Esophagus muscularis mucosa (tissue), 4 donors: ENCODE measurements at regions not wholly inside any gene's neighbourhood (a gene's known extent, or its start where the extent isn't known, plus 50 kb on each side); places are given as distances from the start of the nearest gene placed in this dataset.

Experiments used
- DNase-seq: peaks from one replicate; pipeline ENCODE4 v3.0.0-alpha.2; 2017; ENCODE audit errors: extremely low spot score
- H3K27ac ChIP-seq, 4 donors: fragments of 200-600 bp; sonication (generic); replicated peaks in 1 of 4; 1 replicate in 3 of 4; 2 replicates in 1 of 4; pipeline ENCODE4 v1.5.1; 2016 to 2019; ENCODE audit warnings: mild to moderate bottlenecking in 1 of 4
- H3K27me3 ChIP-seq, 4 donors: fragments of 200-600 bp; sonication (generic); one replicate each; pipeline versions ENCODE4 v1.5.1 to v1.6.0; 2016 to 2019
- H3K36me3 ChIP-seq, 4 donors: fragments of 200-600 bp; sonication (generic); one replicate each; pipeline ENCODE4 v1.5.1; 2016 to 2019
- H3K4me1 ChIP-seq, 4 donors: fragments of 200-600 bp; sonication (generic); one replicate each; pipeline ENCODE4 v1.5.1; 2016 to 2019
- H3K4me3 ChIP-seq, 4 donors: fragments of 200-600 bp; sonication (generic); 1 replicate in 2 of 4; 2 replicates in 2 of 4; pipeline ENCODE4 v1.5.1; 2016 to 2019; ENCODE audit warnings: mild to moderate bottlenecking in 4 of 4, moderate library complexity in 1 of 4
- H3K9me3 ChIP-seq, 4 donors: fragments of 200-600 bp; sonication (generic); 1 replicate in 3 of 4; 2 replicates in 1 of 4; pipeline ENCODE4 v1.5.1; 2016 to 2019
- EP300 ChIP-seq: sonication (generic); formaldehyde crosslinking; IDR thresholded peaks from one replicate; pipeline ENCODE4 v1.6.1; 2017; ENCODE audit warnings: antibody characterized with exemption
- POLR2A ChIP-seq: fragments of 450-650 bp; IDR thresholded peaks from one replicate; pipeline ENCODE4 v1.6.1; 2017; ENCODE audit warnings: antibody characterized with exemption, moderate library complexity, mild to moderate bottlenecking, low read depth
- POLR2AphosphoS5 ChIP-seq, 2 donors: sonication (generic); formaldehyde crosslinking; IDR thresholded peaks; one replicate each; pipeline ENCODE4 v1.6.1; 2017; ENCODE audit warnings: antibody characterized with exemption in 2 of 2
- WGBS: methylation state at CpG from one replicate; pipeline ENCODE4 v1.1.5; 2018; 5-methylcytosine and 5-hydroxymethylcytosine counted together
- intact Hi-C: fragments of 100-400 bp; cut with DNase I; formaldehyde crosslinking; loops from one replicate; pipeline ENCODE4 v1.15.1; 2023
- TF ChIP-seq, protein P1 (sequence below), 3 experiments: fragments of 200-600 bp in 2 of 3; fragments of 450-650 bp in 1 of 3; sonication (generic) in 2 of 3; IDR thresholded peaks; one replicate each; pipeline ENCODE4 v1.5.1; 2017 to 2019; ENCODE audit warnings: antibody characterized with exemption in 3 of 3, mild to moderate bottlenecking in 2 of 3, moderate library complexity in 1 of 3

DNA sequence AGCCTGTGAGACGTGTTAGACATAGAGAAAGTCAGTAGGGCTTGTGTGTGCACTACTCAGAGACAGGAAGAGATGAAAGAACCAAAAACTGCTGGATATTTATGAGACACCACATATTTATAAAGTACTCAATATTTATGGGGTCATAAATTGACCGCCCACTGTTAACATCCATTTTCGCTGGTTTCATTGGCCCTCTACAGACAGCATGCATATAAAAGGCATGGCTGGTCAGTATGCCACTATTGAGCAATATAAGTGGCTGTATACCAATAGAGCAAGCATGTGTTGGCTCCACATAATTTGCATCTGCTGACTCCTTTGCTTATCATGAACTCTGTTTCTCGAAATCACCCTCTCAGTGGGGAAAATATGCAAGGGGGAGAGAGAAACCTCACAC lies 110.3 kb upstream of the BTN3A2 start:
- no peak for DNase-seq
- 89% methylated on average over 4 of the region's 4 CpGs for WGBS
- H3K36me3 ChIP-seq = no peaks in the 10 kb centered on the region
- H3K27me3 ChIP-seq = peaks cover 5 to 84% (median 36%) of the 10 kb centered on the region in 4 donors
- no peak overlapping the region for H3K4me3 ChIP-seq
- H3K4me1 ChIP-seq = peaks cover 0 to 16% (median 11%) of the 10 kb centered on the region in 4 donors
- intact Hi-C loops = no loop called here
- H3K27ac ChIP-seq = no peak overlapping the region
- H3K9me3 ChIP-seq = no peaks in the 10 kb centered on the region
- TF ChIP-seq, protein P1, sequence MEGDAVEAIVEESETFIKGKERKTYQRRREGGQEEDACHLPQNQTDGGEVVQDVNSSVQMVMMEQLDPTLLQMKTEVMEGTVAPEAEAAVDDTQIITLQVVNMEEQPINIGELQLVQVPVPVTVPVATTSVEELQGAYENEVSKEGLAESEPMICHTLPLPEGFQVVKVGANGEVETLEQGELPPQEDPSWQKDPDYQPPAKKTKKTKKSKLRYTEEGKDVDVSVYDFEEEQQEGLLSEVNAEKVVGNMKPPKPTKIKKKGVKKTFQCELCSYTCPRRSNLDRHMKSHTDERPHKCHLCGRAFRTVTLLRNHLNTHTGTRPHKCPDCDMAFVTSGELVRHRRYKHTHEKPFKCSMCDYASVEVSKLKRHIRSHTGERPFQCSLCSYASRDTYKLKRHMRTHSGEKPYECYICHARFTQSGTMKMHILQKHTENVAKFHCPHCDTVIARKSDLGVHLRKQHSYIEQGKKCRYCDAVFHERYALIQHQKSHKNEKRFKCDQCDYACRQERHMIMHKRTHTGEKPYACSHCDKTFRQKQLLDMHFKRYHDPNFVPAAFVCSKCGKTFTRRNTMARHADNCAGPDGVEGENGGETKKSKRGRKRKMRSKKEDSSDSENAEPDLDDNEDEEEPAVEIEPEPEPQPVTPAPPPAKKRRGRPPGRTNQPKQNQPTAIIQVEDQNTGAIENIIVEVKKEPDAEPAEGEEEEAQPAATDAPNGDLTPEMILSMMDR (IDR thresholded peaks at IDR 0.05) = no peak
- TF ChIP-seq EP300 (no peak), POLR2A (no peak), POLR2AphosphoS5 (IDR thresholded peaks at IDR 0.05) (no peak)

DNA sequence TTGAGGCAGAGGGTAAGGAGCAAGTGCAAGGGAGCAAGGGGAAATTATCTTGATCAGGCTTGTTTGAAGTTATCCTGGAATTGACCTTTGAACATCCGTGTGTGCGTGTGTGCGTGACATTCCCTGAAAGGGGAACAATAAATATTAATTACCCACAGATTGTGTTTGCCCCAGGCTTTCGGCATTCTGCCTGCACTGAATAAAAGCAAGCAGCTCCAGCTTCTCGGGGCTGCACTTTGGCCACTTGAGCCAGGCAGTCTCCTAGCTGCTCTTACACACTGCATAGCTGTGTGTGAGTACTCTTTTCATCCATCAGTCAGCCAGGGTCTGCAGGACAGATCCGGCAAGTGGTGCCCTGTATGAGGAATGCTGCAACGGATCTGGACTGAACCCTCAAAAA lies 107.7 kb upstream of the BTN3A2 start:
- Histone ChIP-seq H3K9me3 (no peaks in the 10 kb centered on the region), H3K27me3 (peaks cover 0 to 68% (median 13%) of the 10 kb centered on the region in 4 donors), H3K4me1 (no peaks in the 10 kb centered on the region), H3K27ac (no peak overlapping the region), H3K36me3 (no peaks in the 10 kb centered on the region), H3K4me3 (no peak overlapping the region)
- WGBS = 74% methylated on average over 6 of the region's 7 CpGs
- TF ChIP-seq POLR2AphosphoS5 (IDR thresholded peaks at IDR 0.05) = no peak
- DNase-seq = no peak
- intact Hi-C loops = no loop called here

GRCh38 chr6:26258212-26258977 lies 106.6 kb upstream of the BTN3A2 start:
- intact Hi-C loops = no loop called here
- Histone ChIP-seq H3K36me3 (no peaks in the 10 kb centered on the region), H3K4me1 (no peaks in the 10 kb centered on the region), H3K9me3 (no peaks in the 10 kb centered on the region), H3K27me3 (peaks cover 0 to 57% (median 2%) of the 10 kb centered on the region in 4 donors), H3K27ac (no peak overlapping the region), H3K4me3 (no peak overlapping the region)
- DNase-seq = no peak
- 93% methylated on average over 5 of the region's 5 CpGs for WGBS
- TF ChIP-seq POLR2AphosphoS5 (IDR thresholded peaks at IDR 0.05) = no peak
- TF ChIP-seq POLR2A = no peak
- TF ChIP-seq EP300 = no peak
- TF ChIP-seq, protein P1 (IDR thresholded peaks at IDR 0.05) = no peak

DNA sequence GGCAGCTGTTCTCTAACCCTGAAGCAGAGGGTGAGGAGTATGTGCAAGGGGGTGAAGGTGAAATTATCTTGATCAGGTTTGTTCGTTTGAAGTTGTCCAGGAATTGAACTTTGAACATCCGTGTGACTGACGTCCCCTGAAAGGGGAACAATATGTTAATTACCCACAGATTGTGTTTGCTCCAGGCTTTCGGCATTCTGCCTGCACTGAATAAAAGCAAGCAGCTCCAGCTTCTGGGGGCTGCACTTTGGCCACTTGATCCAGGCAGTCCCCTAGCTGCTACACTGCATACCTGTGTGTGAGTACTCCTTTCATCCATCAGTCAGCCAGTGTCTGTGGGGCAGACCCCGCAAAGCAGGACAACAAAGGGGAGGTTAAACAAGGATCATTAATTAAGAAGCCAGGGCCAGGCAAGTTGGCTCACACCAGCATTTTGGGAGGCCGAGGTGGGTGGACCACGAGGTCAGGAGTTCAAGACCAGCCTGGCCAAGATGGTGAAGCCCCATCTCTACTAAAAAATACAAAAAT lies 104.8 kb upstream of the BTN3A2 start:
- TF ChIP-seq EP300 (no peak), POLR2AphosphoS5 (IDR thresholded peaks at IDR 0.05) (no peak), POLR2A (no peak)
- TF ChIP-seq, protein P1 (IDR thresholded peaks at IDR 0.05) = no peak

DNA sequence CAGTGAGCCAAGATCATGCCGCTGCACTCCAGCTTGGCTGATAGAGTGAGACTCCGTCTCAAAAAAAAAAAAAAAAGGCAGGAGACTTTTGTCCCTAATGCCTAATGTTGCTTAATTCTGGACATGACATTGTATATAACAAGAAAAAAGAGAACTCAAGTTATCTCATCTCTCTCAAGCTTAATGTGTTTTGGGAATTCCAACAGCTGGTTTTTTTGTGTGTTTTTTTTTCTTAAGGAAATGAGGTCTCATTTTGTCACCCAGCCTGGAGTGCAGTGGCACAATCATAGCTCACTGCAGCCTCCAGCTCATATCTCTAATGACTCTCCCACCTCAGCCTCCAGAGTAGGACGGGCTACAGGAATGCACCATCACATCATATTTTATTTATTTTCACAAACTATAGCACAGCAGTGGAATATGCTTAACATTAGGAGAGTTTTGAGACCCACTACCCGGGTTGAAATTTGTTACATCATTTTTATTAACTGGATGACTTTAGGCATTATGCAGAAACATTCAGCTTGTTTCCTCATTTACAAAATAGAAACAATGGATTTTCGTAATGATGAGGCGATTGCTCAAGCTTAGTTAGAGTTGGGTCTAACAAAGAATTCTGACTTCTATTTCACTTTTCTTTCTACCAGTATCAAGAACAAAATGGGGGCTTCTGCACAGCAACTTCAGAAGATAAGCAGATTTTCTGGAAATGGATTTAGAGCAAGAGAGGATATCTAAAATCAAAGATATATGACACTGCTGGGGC lies 104.1 kb upstream of the BTN3A2 start:
- Histone ChIP-seq H3K36me3 (no peaks in the 10 kb centered on the region), H3K9me3 (no peaks in the 10 kb centered on the region), H3K27ac (no peak overlapping the region), H3K4me3 (no peak overlapping the region), H3K4me1 (no peaks in the 10 kb centered on the region), H3K27me3 (peaks cover 0 to 38% (median 0%) of the 10 kb centered on the region in 4 donors)
- intact Hi-C loops = no loop called here
- 80% methylated on average over 6 of the region's 6 CpGs for WGBS
- TF ChIP-seq EP300 = no peak
- TF ChIP-seq, protein P1 (IDR thresholded peaks at IDR 0.05) = no peak
- no peak for TF ChIP-seq POLR2AphosphoS5 (IDR thresholded peaks at IDR 0.05)
- TF ChIP-seq POLR2A = no peak
- DNase-seq = no peak

More for the DNA sequence above, 104.8 kb upstream of the BTN3A2 start:
- Histone ChIP-seq H3K4me3 (no peak overlapping the region), H3K9me3 (no peaks in the 10 kb centered on the region), H3K36me3 (no peaks in the 10 kb centered on the region), H3K27me3 (peaks cover 0 to 40% (median 0%) of the 10 kb centered on the region in 4 donors), H3K27ac (no peak overlapping the region), H3K4me1 (no peaks in the 10 kb centered on the region)
- intact Hi-C loops = no loop called here
- no peak for DNase-seq
- WGBS = 86% methylated on average over 7 of the region's 7 CpGs
